ENCODE measurements at regions not wholly inside any gene's neighbourhood (a gene's known extent, or its start where the extent isn't known, plus 50 kb on each side); places are given as distances from the start of the nearest gene placed in this dataset.

DNA sequence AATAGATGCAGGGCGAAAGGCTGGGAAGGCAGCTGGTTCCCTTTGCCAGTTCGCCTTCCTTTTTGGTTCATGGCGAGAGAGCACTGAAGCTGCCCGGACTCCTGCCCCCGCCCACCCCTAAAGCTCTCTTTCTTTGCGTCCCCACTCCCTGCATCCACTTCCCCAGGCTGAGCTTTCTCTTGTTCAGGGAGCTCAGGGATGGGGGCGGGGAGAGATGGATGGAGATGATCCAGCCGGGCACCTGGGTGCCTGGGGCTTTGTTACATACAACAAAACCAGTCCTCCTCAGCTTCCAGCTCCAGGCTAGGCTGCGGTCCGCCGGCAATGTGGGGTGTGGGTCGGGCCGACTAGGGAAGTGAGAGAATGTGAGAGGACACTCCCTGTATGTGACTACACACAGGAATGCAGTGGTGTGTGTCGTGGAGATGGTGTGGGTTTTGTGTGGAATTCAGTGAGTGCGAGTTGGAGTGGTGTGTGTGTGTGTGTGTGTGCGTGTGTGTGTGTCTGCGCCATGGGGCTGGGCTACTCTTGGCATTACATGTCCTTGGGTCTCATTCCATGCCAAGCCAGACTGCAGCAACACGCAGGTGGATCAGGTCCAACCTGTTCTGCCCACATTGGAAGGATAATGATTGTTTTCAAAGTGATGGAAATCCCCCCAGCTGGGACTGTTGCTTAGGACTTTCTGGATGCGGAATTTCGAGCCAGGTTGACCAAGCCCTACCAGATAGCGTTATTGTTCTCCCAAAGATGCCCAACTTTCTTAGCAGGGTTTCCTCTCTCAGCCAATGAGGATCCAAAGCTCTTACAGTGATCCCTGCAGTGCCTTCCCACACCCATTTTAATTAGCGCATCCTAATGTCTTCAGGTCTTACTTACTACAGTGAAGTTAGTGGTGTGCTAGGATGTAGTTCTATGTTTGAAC is 149.4 kb upstream of the CHRDL1 start:
- Histone ChIP-seq H3K36me3 (no peaks in the 10 kb centered on the region), H3K27me3 (peaks cover 0 to 55% (median 0%) of the 10 kb centered on the region in 9 donors), H3K4me1 (no peaks in the 10 kb centered on the region), H3K4me3 (peak overlapping the region in 1 of 12 donors; percentile 22), H3K27ac (no peak overlapping the region), H3K9me3 (no peaks in the 10 kb centered on the region)
- DNase-seq (no peak), ATAC-seq (no peak)
- TF ChIP-seq, protein P1, sequence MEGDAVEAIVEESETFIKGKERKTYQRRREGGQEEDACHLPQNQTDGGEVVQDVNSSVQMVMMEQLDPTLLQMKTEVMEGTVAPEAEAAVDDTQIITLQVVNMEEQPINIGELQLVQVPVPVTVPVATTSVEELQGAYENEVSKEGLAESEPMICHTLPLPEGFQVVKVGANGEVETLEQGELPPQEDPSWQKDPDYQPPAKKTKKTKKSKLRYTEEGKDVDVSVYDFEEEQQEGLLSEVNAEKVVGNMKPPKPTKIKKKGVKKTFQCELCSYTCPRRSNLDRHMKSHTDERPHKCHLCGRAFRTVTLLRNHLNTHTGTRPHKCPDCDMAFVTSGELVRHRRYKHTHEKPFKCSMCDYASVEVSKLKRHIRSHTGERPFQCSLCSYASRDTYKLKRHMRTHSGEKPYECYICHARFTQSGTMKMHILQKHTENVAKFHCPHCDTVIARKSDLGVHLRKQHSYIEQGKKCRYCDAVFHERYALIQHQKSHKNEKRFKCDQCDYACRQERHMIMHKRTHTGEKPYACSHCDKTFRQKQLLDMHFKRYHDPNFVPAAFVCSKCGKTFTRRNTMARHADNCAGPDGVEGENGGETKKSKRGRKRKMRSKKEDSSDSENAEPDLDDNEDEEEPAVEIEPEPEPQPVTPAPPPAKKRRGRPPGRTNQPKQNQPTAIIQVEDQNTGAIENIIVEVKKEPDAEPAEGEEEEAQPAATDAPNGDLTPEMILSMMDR (IDR thresholded peaks at IDR 0.05), result no peak
- no peak for TF ChIP-seq POLR2A (IDR thresholded peaks at IDR 0.05)
- WGBS, 4 donors, result 7 to 38% (median 22%) methylated on average over 21 to 22 of the region's 22 CpGs
- intact Hi-C loops (cut with DNase I), result no loop called here

DNA sequence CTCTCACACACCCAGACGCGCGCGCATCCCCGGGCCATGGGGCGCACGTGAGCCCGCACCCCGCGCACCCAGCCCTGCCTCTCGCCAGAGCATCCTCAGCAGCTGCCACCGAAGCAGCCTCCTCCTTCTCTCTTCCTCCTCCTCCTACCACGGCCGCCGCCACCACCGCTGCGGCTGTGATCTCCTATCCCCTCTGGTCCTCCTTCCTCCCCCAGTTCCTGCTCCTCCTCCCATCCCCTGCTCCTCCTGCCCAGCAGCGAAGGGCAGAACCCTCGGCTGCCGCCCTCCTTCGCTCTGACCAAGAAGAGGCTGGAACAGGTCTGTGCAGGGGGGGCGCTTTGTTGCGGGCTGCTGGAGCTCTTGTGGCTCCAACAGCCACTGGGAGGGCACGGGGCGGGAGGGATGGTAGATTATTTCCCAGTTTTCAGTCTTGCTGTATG is 148.7 kb upstream of the CHRDL1 start:
- DNase-seq (peak in 1 of 5 donors; percentile 51), ATAC-seq (no peak)
- Histone ChIP-seq H3K4me1 (no peaks in the 10 kb centered on the region), H3K27me3 (peaks cover 0 to 48% (median 0%) of the 10 kb centered on the region in 9 donors), H3K4me3 (peak overlapping the region in 1 of 12 donors; percentile 22), H3K36me3 (no peaks in the 10 kb centered on the region), H3K27ac (no peak overlapping the region), H3K9me3 (no peaks in the 10 kb centered on the region)
- intact Hi-C loops (cut with DNase I), result no loop called here
- no peak for TF ChIP-seq POLR2A (IDR thresholded peaks at IDR 0.05)
- TF ChIP-seq, protein P1 (IDR thresholded peaks at IDR 0.05), result no peak
- whole genome bisulfite sequencing, 4 donors, result 2 to 38% (median 16%) methylated on average over 21 to 25 of the region's 25 CpGs

DNA sequence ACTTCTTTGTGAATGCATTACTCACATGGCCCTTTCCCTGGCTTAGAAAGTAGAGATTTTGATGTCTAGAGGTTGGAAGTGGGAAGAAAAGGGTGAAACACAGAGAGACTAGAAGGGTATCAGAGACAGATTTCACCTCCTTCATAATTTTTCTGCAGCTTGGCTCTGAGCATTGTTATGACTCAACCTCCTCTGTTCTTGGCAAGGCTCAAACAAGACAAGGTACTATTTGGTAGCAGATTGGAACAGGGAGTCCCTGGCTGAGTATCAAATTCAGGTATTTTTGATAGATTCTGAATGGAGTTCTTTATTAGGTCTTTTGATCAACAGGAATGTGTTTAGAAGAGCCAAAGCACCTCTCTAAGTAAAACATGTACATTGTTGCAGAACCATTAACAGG is 146.3 kb upstream of the CHRDL1 start:
- H3K4me3 ChIP-seq, result no peak overlapping the region
- no peak overlapping the region for H3K27ac ChIP-seq
- H3K27me3 ChIP-seq, result peaks cover 0 to 40% (median 0%) of the 10 kb centered on the region in 9 donors
- no peaks in the 10 kb centered on the region for H3K9me3 ChIP-seq
- TF ChIP-seq POLR2A (IDR thresholded peaks at IDR 0.05), result no peak
- TF ChIP-seq, protein P1 (IDR thresholded peaks at IDR 0.05), result no peak
- intact Hi-C loops (cut with DNase I), result no loop called here
- no peaks in the 10 kb centered on the region for H3K36me3 ChIP-seq
- H3K4me1 ChIP-seq, result no peaks in the 10 kb centered on the region
- no peak for ATAC-seq
- no peak for DNase-seq

DNA sequence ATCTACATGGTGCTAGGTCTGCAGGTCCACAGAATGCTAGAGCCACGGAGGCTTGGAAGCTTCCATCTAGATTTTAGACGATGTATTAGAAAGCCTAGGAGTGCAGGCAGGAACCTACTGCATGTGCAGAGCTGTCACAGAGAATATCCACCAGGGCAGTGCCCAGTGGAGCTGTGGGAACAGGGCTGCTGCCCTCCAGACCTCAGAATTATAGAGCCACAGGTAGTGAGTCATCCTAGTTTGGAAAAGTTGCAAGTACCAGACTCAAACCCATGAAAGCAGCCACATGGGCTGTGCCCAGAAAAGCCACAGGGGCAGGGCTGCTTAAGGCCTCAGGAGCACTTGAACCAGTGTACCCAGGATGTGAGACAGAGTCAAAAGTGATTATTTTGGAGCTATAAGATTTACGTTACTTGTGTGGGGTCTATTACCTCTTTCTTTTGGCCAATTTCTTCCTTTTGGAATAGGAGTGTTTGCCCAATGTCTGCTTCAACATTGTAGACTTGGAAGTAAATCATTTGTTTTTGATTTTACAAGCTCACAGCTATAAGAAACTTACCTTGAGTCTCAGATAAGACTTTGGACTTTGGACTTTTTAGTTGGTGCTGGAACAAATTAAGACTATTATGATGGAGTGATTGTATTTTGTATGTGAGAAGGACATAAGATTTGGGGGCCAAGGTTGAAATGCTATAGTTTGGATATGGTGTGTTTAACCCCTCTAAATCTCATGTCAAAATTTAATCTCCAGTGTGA is 143.5 kb upstream of the CHRDL1 start:
- intact Hi-C loops (cut with DNase I), result no loop called here

More for the DNA sequence above, 143.5 kb upstream of the CHRDL1 start:
- 55 to 75% (median 70%) methylated on average over 3 of the region's 3 CpGs for WGBS, 4 donors
- H3K27me3 ChIP-seq, result peaks cover 0 to 27% (median 0%) of the 10 kb centered on the region in 9 donors
- no peaks in the 10 kb centered on the region for H3K9me3 ChIP-seq
- no peak overlapping the region for H3K4me3 ChIP-seq
- no peak overlapping the region for H3K27ac ChIP-seq
- ATAC-seq (no peak), DNase-seq (no peak)
- no peaks in the 10 kb centered on the region for H3K4me1 ChIP-seq
- no peak for TF ChIP-seq POLR2A (IDR thresholded peaks at IDR 0.05)
- TF ChIP-seq, protein P1 (IDR thresholded peaks at IDR 0.05), result no peak
- no peaks in the 10 kb centered on the region for H3K36me3 ChIP-seq
